ENCODE measurements at regions not wholly inside any gene's neighbourhood (a gene's known extent, or its start where the extent isn't known, plus 50 kb on each side); places are given as distances from the start of the nearest gene placed in this dataset.
"Not testable (repeated sequence)": the region's sequence is repeated elsewhere in the genome, so short reads cannot be mapped to it uniquely, and the experiment has no call there.

DNA sequence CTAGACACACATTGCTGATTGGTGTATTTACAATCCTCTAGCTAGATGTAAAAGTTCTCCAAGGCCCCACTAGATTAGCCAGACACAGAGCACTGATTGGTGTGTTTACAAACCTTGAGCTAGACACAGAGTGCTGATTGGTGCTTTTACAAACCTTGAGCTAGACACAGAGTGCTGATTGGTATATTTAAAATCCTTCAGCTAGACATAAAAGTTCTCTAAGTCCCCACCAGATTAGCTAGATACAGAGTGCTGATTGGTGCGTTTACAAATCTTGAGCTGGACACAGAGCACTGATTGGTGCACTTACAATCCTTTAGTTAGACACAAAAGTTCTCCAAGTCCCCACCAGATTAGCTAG, 63.8 kb upstream of the DDHD1 start:
- TF ChIP-seq CTCF (conservative IDR thresholded peaks at IDR 0.05; ENCODE audit: low read depth in 2 of 2); POLR2AphosphoS5 (IDR thresholded peaks at IDR 0.05; ENCODE audit: low read depth): not testable (repeated sequence)

Data from GM23338 (cell line).